ENCODE measurements at regions not wholly inside any gene's neighbourhood (a gene's known extent, or its start where the extent isn't known, plus 50 kb on each side); places are given as distances from the start of the nearest gene placed in this dataset.

GRCh38 chr6:121858986-121859385 is 423.5 kb downstream of the GJA1 start:
- ChIA-PET CTCF (no interaction called here), POLR2A (ENCODE audit: low non-redundant PET) (no interaction called here)
- H3K27ac ChIP-seq = no peak overlapping the region
- TF ChIP-seq CTCF (conservative IDR thresholded peaks at IDR 0.05; ENCODE audit: low read depth) = no peak
- no peak for DNase-seq (ENCODE audit: low spot score)

GRCh38 chr6:121865811-121866210 is 430.4 kb downstream of the GJA1 start:
- ChIA-PET POLR2A (ENCODE audit: low non-redundant PET) (no interaction called here), CTCF (interaction anchor here (0.6 kb wide), 1 partner anchor 66 kb away, joined by 3 read pairs; no protein-coding TSS in a partner anchor)
- TF ChIP-seq CTCF (conservative IDR thresholded peaks at IDR 0.05; ENCODE audit: low read depth) = no peak
- H3K27ac ChIP-seq = no peak overlapping the region
- no peak for DNase-seq (ENCODE audit: low spot score)

- POLR2A ChIA-PET (ENCODE audit: low non-redundant PET) = no interaction called here
- CTCF ChIA-PET = no interaction called here
- DNase-seq (ENCODE audit: low spot score) = no peak
- no peak overlapping the region for H3K27ac ChIP-seq
- no peak for TF ChIP-seq CTCF (conservative IDR thresholded peaks at IDR 0.05; ENCODE audit: low read depth)
Observed at GRCh38 chr6:121867095-121867494, 431.6 kb downstream of the GJA1 start.

- TF ChIP-seq CTCF (conservative IDR thresholded peaks at IDR 0.05; ENCODE audit: low read depth) = no peak
- no peak for DNase-seq (ENCODE audit: low spot score)
- CTCF ChIA-PET = interaction anchor here (0.6 to 0.7 kb wide), 2 partner anchors 64 to 536 kb away, joined by 3 read pairs; no protein-coding TSS in a partner anchor
- POLR2A ChIA-PET (ENCODE audit: low non-redundant PET) = no interaction called here
- H3K27ac ChIP-seq = no peak overlapping the region
Observed at GRCh38 chr6:121868206-121868605, 432.8 kb downstream of the GJA1 start.

GRCh38 chr6:121873595-121873994 is 438.1 kb downstream of the GJA1 start:
- POLR2A ChIA-PET (ENCODE audit: low non-redundant PET) = no interaction called here
- CTCF ChIA-PET = no interaction called here
- no peak for TF ChIP-seq CTCF (conservative IDR thresholded peaks at IDR 0.05; ENCODE audit: low read depth)
- no peak for DNase-seq (ENCODE audit: low spot score)
- no peak overlapping the region for H3K27ac ChIP-seq

GRCh38 chr6:121876721-121877120 is 441.3 kb downstream of the GJA1 start:
- POLR2A ChIA-PET (ENCODE audit: low non-redundant PET) = no interaction called here
- no peak for TF ChIP-seq CTCF (conservative IDR thresholded peaks at IDR 0.05; ENCODE audit: low read depth)
- no peak overlapping the region for H3K27ac ChIP-seq
- CTCF ChIA-PET = no interaction called here
- DNase-seq (ENCODE audit: low spot score) = no peak

- POLR2A ChIA-PET (ENCODE audit: low non-redundant PET) = interaction anchor here (0.7 kb wide), 1 partner anchor 218 kb away, joined by 3 read pairs; no protein-coding TSS in a partner anchor
- no peak overlapping the region for H3K27ac ChIP-seq
- CTCF ChIA-PET = no interaction called here
- no peak for DNase-seq (ENCODE audit: low spot score)
- no peak for TF ChIP-seq CTCF (conservative IDR thresholded peaks at IDR 0.05; ENCODE audit: low read depth)
Observed at GRCh38 chr6:121879149-121879548, 443.7 kb downstream of the GJA1 start.

All from RWPE1 (cell line).